ENCODE measurements at regions not wholly inside any gene's neighbourhood (a gene's known extent, or its start where the extent isn't known, plus 50 kb on each side); places are given as distances from the start of the nearest gene placed in this dataset.

- no peak for DNase-seq (ENCODE audit: low read depth, low spot score)
- no peaks in the 10 kb centered on the region for H3K27me3 ChIP-seq (replicated peaks in 1 of 2; ENCODE audit: control insufficient read depth in 2 of 2, insufficient read depth in 2 of 2, low read length in 1 of 2)
- H3K4me2 ChIP-seq (ENCODE audit: control insufficient read depth, insufficient read depth): no peak overlapping the region
- no peak overlapping the region for H2AFZ ChIP-seq (ENCODE audit: control insufficient read depth, low read depth, low read length)
- FAIRE-seq: no peak
- H3K79me2 ChIP-seq (ENCODE audit: control insufficient read depth, insufficient read depth, low read length): no peaks in the 10 kb centered on the region
- ChIA-PET CTCF (interaction anchor here (1.2 to 1.7 kb wide), 2 partner anchors 9 to 10 kb away, joined by 3 to 5 read pairs; no protein-coding TSS in a partner anchor), SMC1A (ENCODE audit: uncharacterized antibody, unreplicated experiment) (interaction anchor here (0.6 to 1.7 kb wide), 9 partner anchors 8 to 548 kb away, joined by 3 to 4 read pairs (median 3); no protein-coding TSS in a partner anchor), POLR2A (no interaction called here), RAD21 (ENCODE audit: unreplicated experiment) (no interaction called here)
- H3K9ac ChIP-seq (ENCODE audit: control insufficient read depth, insufficient read depth, low read length): no peak overlapping the region
- ATAC-seq: no peak
- WGBS (ENCODE audit: insufficient coverage, insufficient replicate concordance, low lambda C conversion rate, missing lambda C conversion rate): 75% methylated on average over 5 of the region's 5 CpGs
- no peak overlapping the region for H3K27ac ChIP-seq (ENCODE audit: control insufficient read depth, insufficient read depth)
- no peaks in the 10 kb centered on the region; the same call in 2 of the 3 replicates for H3K9me3 ChIP-seq (replicated peaks; ENCODE audit: control insufficient read depth, insufficient read depth, low read length)
- no peak for TF ChIP-seq DPF2 (IDR thresholded peaks at IDR 0.05)
- no peak for TF ChIP-seq SIN3A (IDR thresholded peaks at IDR 0.05; ENCODE audit: low read depth, low read length)
- no peak for TF ChIP-seq TAF1 (IDR thresholded peaks at IDR 0.05; ENCODE audit: borderline replicate concordance, low read depth, low read length)
- no peak for TF ChIP-seq CREB1 (IDR thresholded peaks at IDR 0.05; ENCODE audit: low read depth)
- no peak for TF ChIP-seq JUNB (IDR thresholded peaks at IDR 0.05)
- no peak for TF ChIP-seq KLF5 (IDR thresholded peaks at IDR 0.05; ENCODE audit: partially characterized antibody)
- TF ChIP-seq IRF3 (IDR thresholded peaks at IDR 0.05): no peak
- TF ChIP-seq TCF7 (IDR thresholded peaks at IDR 0.05; ENCODE audit: borderline replicate concordance): no peak
- no peak for TF ChIP-seq PAX8 (IDR thresholded peaks at IDR 0.05)
- no peak for TF ChIP-seq HSF1 (IDR thresholded peaks at IDR 0.05; ENCODE audit: low read depth, low read length)
- no peak for TF ChIP-seq NKRF (conservative IDR thresholded peaks at IDR 0.05)
- no peak for TF ChIP-seq USF2 (IDR thresholded peaks at IDR 0.05; ENCODE audit: borderline replicate concordance, low read depth, low read length)
- H3K36me3 ChIP-seq (ENCODE audit: control insufficient read depth in 2 of 2, insufficient read depth in 2 of 2, low read length in 1 of 2): no peaks in the 10 kb centered on the region
- intact Hi-C loops (cut with micrococcal nuclease; ENCODE audit: unreplicated experiment) (no loop called here), in situ Hi-C loops (cut with MboI) (no loop called here)
- H4K20me1 ChIP-seq (ENCODE audit: control insufficient read depth, insufficient read depth): no peaks in the 10 kb centered on the region
- BruUV-seq (replicated peaks): no TSS peak
- H3K4me1 ChIP-seq (ENCODE audit: control insufficient read depth, insufficient read depth, low read length): no peaks in the 10 kb centered on the region
- no peak overlapping the region for H3K4me3 ChIP-seq
These were observed 120.5 kb downstream of the FEM1C start for GRCh38 chr5:115424030-115424429.

All from GM12878 (cell line).